ENCODE measurements at regions not wholly inside any gene's neighbourhood (a gene's known extent, or its start where the extent isn't known, plus 50 kb on each side); places are given as distances from the start of the nearest gene placed in this dataset.

- Mint-ChIP-seq H3K36me3 (no peaks in the 10 kb centered on the region), H3K4me1 (no peaks in the 10 kb centered on the region), H3K27ac (no peak overlapping the region), H3K4me3 (no peak overlapping the region), H3K9me3 (peaks cover 4 to 6% of the 10 kb centered on the region in 2 donors), H3K27me3 (no peaks in the 10 kb centered on the region)
- DNase-seq (no peak), ATAC-seq (replicated peaks) (no peak)
These were observed 717.7 kb upstream of the PIK3C3 start for GRCh38 chr18:41237317-41237716.

- Mint-ChIP-seq H3K4me3 (no peak overlapping the region), H3K27me3 (no peaks in the 10 kb centered on the region), H3K27ac (no peak overlapping the region), H3K9me3 (peaks cover 0 to 7% of the 10 kb centered on the region in 2 donors), H3K36me3 (no peaks in the 10 kb centered on the region), H3K4me1 (no peaks in the 10 kb centered on the region)
- DNase-seq (no peak), ATAC-seq (replicated peaks) (no peak)
These were observed 723.4 kb upstream of the PIK3C3 start for GRCh38 chr18:41231681-41232080.

DNA sequence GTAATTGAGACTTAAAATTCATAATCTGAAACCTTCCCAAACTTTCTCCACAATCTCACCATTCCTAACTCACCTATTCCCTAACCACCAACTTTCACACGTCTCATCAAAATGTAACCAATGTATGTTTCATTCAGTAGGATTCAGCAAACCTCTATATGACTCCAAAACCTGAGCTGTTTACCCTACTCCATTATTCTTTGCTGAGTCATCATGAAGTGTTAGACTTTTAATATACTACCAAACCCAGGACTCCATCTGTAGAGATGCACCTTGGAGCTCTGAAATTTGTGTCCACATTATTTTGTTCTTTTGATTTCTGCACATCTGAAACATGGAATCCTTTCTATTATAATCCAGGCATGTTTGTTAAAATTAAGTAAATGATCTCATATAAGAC lies 727.0 kb upstream of the PIK3C3 start:
- no peak for DNase-seq
- H3K27ac Mint-ChIP-seq = no peak overlapping the region
- no peak overlapping the region for H3K4me3 Mint-ChIP-seq
- H3K27me3 Mint-ChIP-seq = no peaks in the 10 kb centered on the region
- H3K4me1 Mint-ChIP-seq = no peaks in the 10 kb centered on the region
- ATAC-seq (replicated peaks) = no peak
- H3K36me3 Mint-ChIP-seq = no peaks in the 10 kb centered on the region
- peaks cover 7 to 11% of the 10 kb centered on the region in 2 donors for H3K9me3 Mint-ChIP-seq

DNA sequence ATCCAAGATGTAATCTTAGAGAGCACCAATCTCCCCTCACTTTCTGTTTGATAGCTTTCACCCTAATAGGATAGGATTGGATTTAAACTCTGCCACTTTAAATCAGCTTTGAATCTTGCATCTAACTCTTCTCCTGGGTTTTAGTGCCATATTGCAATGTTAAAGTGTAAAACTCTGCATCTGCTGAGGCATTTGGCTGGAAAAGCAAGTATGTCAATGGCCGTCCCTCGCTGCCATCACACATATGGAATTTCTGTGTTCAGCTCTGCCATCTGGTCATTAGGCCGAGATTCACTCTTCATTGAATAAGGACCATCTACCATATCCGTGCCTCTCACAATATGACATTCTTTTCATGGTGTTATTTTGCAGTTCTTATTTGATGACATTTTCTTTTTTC lies 728.1 kb upstream of the PIK3C3 start:
- Mint-ChIP-seq H3K4me3 (no peak overlapping the region), H3K36me3 (no peaks in the 10 kb centered on the region), H3K27ac (no peak overlapping the region), H3K9me3 (peaks cover 12% of the 10 kb centered on the region in 2 donors), H3K4me1 (no peaks in the 10 kb centered on the region), H3K27me3 (no peaks in the 10 kb centered on the region)
- no peak for ATAC-seq (replicated peaks)
- DNase-seq = no peak

DNA sequence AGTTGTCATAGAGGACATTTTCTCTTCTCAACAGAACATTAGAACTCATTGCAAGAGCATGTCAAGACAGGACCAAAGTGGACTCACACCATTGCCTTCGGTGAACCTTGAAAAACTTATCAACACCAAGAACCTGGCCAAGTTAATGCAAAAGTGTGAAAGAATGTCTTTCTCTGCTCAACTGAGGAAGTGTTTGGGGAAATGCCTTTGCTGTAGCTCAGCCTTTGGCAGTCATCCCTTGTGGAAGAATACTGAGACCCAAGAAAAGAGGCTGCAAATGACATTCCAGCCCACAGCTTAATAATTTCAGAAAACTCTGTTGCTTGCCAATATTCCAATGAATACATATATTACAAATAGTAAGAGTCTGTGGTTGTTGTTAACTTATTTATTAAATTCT lies 728.8 kb upstream of the PIK3C3 start:
- Mint-ChIP-seq H3K27ac (no peak overlapping the region), H3K9me3 (peaks cover 12% of the 10 kb centered on the region in 2 donors), H3K4me1 (no peaks in the 10 kb centered on the region), H3K4me3 (no peak overlapping the region), H3K27me3 (no peaks in the 10 kb centered on the region), H3K36me3 (no peaks in the 10 kb centered on the region)
- ATAC-seq (replicated peaks) = no peak
- DNase-seq = no peak

GRCh38 chr18:41216341-41217003 lies 738.6 kb upstream of the PIK3C3 start:
- H3K4me3 Mint-ChIP-seq = no peak overlapping the region
- H3K27ac Mint-ChIP-seq = no peak overlapping the region
- no peaks in the 10 kb centered on the region for H3K4me1 Mint-ChIP-seq
- H3K27me3 Mint-ChIP-seq = no peaks in the 10 kb centered on the region
- ATAC-seq (replicated peaks) = no peak
- DNase-seq = no peak
- peaks cover 0 to 1% of the 10 kb centered on the region in 2 donors for H3K9me3 Mint-ChIP-seq
- H3K36me3 Mint-ChIP-seq = no peaks in the 10 kb centered on the region

- peaks cover 0 to 4% of the 10 kb centered on the region in 2 donors for H3K9me3 Mint-ChIP-seq
These were observed 747.3 kb upstream of the PIK3C3 start for GRCh38 chr18:41207706-41208105.

DNA sequence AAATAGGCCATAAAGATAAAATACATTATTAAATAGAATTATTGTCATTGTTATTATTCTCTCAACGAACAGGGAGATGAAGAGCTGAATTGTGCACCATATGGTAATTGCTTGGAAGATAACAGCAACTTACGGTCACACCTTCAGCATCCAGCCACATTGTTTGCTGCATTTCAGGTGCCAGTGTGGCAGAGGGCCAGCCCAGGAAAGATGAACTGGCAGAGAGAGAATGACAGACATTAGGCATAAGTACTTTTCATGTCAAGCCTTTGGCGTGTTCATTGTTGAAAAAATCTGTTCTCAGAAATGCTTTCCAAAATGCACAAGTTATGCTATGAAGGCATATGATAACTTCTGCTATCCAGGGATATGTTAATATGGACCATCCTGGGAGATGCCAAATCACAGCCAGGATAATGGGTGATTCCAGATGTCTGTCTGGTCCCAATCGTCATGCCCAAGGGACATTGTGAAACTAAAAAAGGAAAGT lies 748.6 kb upstream of the PIK3C3 start:
- no peak for DNase-seq
- H3K36me3 Mint-ChIP-seq = no peaks in the 10 kb centered on the region
- no peaks in the 10 kb centered on the region for H3K4me1 Mint-ChIP-seq
- H3K4me3 Mint-ChIP-seq = no peak overlapping the region
- H3K27ac Mint-ChIP-seq = no peak overlapping the region
- no peak for ATAC-seq (replicated peaks)
- peaks cover 1 to 4% of the 10 kb centered on the region in 2 donors for H3K9me3 Mint-ChIP-seq
- no peaks in the 10 kb centered on the region for H3K27me3 Mint-ChIP-seq

More at GRCh38 chr18:41207706-41208105, 747.3 kb upstream of the PIK3C3 start:
- ATAC-seq (replicated peaks) = no peak
- Mint-ChIP-seq H3K4me3 (no peak overlapping the region), H3K27me3 (no peaks in the 10 kb centered on the region), H3K27ac (no peak overlapping the region), H3K36me3 (no peaks in the 10 kb centered on the region), H3K4me1 (no peaks in the 10 kb centered on the region)
- DNase-seq = no peak

DNA sequence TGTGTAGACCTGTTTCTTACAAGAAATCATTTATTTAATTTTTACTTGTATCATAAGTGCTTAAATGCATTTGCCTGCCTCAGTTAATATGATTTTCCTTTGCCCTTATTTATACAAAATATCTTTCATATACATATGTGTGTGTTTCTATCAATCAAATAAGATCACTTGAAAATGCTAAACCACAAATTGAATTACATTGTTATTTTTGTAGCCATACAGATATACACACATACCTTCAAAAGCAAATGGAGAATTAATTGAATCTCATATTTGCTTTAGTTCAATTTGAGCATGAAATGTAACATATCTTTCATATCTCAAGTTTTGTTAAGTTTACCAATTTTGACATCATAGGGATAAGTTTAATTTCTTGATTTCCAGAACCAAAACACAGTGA lies 755.8 kb upstream of the PIK3C3 start:
- no peak overlapping the region for H3K4me3 Mint-ChIP-seq
- peaks cover 0 to 1% of the 10 kb centered on the region in 2 donors for H3K36me3 Mint-ChIP-seq
- ATAC-seq (replicated peaks) = no peak
- H3K27me3 Mint-ChIP-seq = no peaks in the 10 kb centered on the region
- no peak for DNase-seq
- H3K27ac Mint-ChIP-seq = no peak overlapping the region
- no peaks in the 10 kb centered on the region for H3K4me1 Mint-ChIP-seq
- H3K9me3 Mint-ChIP-seq = peaks cover 0 to 8% of the 10 kb centered on the region in 2 donors

DNA sequence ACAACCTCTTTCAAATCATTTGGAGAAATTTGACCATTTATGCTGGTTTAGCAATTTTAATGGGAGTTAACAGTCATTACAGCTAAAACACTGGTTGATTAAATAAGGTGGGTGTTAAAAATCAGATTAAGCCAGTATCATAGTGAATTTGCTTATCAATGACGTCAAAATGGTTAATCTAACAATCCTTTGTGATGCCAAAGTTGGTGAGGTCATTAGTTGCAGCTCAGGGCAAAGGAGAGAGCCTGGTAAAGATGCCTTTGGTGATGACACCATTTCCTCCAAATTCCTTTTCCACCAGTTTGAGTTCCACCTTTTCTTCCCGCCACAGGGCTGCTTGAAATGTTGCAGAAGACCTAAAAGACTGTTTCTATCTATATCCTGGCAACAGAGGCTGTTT lies 757.1 kb upstream of the PIK3C3 start:
- no peaks in the 10 kb centered on the region for H3K27me3 Mint-ChIP-seq
- peaks cover 0 to 10% of the 10 kb centered on the region in 2 donors for H3K9me3 Mint-ChIP-seq
- H3K27ac Mint-ChIP-seq = no peak overlapping the region
- ATAC-seq (replicated peaks) = no peak
- H3K4me3 Mint-ChIP-seq = no peak overlapping the region
- H3K4me1 Mint-ChIP-seq = no peaks in the 10 kb centered on the region
- DNase-seq = no peak
- peaks cover 0 to 1% of the 10 kb centered on the region in 2 donors for H3K36me3 Mint-ChIP-seq

GRCh38 chr18:41170346-41170745 lies 784.7 kb upstream of the PIK3C3 start:
- Mint-ChIP-seq H3K27ac (no peak overlapping the region), H3K36me3 (no peaks in the 10 kb centered on the region), H3K27me3 (no peaks in the 10 kb centered on the region), H3K4me1 (no peaks in the 10 kb centered on the region), H3K9me3 (peaks cover 0 to 2% of the 10 kb centered on the region in 2 donors), H3K4me3 (no peak overlapping the region)
- no peak for DNase-seq
- no peak for ATAC-seq (replicated peaks)

DNA sequence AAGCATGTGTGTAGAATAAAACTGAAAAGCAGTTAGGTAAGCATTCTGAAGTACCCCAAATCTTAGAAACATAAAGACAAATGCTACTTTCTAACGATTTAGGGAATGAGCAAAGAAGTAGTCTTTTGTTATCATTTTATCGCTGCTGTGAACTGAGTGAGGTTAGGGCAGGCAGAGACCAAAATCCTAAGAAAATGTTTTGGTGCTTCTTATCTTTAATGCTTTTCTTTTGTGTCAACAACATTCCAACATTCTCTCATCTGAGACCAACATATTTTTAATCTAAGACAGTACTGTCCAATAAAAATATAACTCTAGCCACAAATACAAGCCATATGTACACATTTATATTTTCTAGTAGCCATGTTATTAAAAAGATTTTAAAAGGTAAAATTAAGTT lies 789.4 kb upstream of the PIK3C3 start:
- H3K27me3 Mint-ChIP-seq = no peaks in the 10 kb centered on the region
- no peaks in the 10 kb centered on the region for H3K36me3 Mint-ChIP-seq
- no peak overlapping the region for H3K27ac Mint-ChIP-seq
- ATAC-seq (replicated peaks) = no peak
- no peaks in the 10 kb centered on the region for H3K4me1 Mint-ChIP-seq
- H3K9me3 Mint-ChIP-seq = no peaks in the 10 kb centered on the region
- H3K4me3 Mint-ChIP-seq = no peak overlapping the region
- DNase-seq = no peak

- Mint-ChIP-seq H3K27ac (no peak overlapping the region), H3K4me1 (no peaks in the 10 kb centered on the region), H3K9me3 (no peaks in the 10 kb centered on the region), H3K4me3 (no peak overlapping the region), H3K27me3 (no peaks in the 10 kb centered on the region), H3K36me3 (no peaks in the 10 kb centered on the region)
- no peak for DNase-seq
- ATAC-seq (replicated peaks) = no peak
These were observed 792.3 kb upstream of the PIK3C3 start for GRCh38 chr18:41162781-41163180.

GRCh38 chr18:41162191-41162590 lies 792.8 kb upstream of the PIK3C3 start:
- no peaks in the 10 kb centered on the region for H3K9me3 Mint-ChIP-seq
- DNase-seq (no peak), ATAC-seq (replicated peaks) (no peak)
- no peak overlapping the region for H3K4me3 Mint-ChIP-seq
- H3K4me1 Mint-ChIP-seq = no peaks in the 10 kb centered on the region
- no peaks in the 10 kb centered on the region for H3K27me3 Mint-ChIP-seq
- no peaks in the 10 kb centered on the region for H3K36me3 Mint-ChIP-seq
- H3K27ac Mint-ChIP-seq = no peak overlapping the region

- Mint-ChIP-seq H3K4me1 (no peaks in the 10 kb centered on the region), H3K27me3 (no peaks in the 10 kb centered on the region), H3K36me3 (no peaks in the 10 kb centered on the region), H3K27ac (no peak overlapping the region), H3K9me3 (peaks cover 0 to 2% of the 10 kb centered on the region in 2 donors), H3K4me3 (no peak overlapping the region)
- DNase-seq (no peak), ATAC-seq (replicated peaks) (no peak)
These were observed 798.9 kb upstream of the PIK3C3 start for GRCh38 chr18:41155910-41156851.
